Coronary artery (tissue), 2 donors: ENCODE measurements at regions not wholly inside any gene's neighbourhood (a gene's known extent, or its start where the extent isn't known, plus 50 kb on each side); places are given as distances from the start of the nearest gene placed in this dataset.

Experiments used
- DNase-seq: peaks from one replicate; pipeline ENCODE4 v3.0.0-alpha.2; 2017; ENCODE audit warnings: low spot score
- H3K27ac ChIP-seq, 2 donors: fragments of 200-600 bp; sonication (generic); one replicate each; pipeline ENCODE4 v1.5.1; 2016 to 2019
- H3K4me3 ChIP-seq: fragments of 200-600 bp; sonication (generic); 2 replicates; pipeline ENCODE4 v1.5.1; 2016; ENCODE audit warnings: mild to moderate bottlenecking, moderate library complexity
- CTCF ChIP-seq: fragments of 200-600 bp; sonication (generic); IDR thresholded peaks from one replicate; pipeline ENCODE4 v1.5.1; 2019; ENCODE audit warnings: antibody characterized with exemption

GRCh38 chr9:20227166-20227874, 395.0 kb downstream of the MLLT3 start:
- no peak for TF ChIP-seq CTCF
- no peak for DNase-seq
- no peak overlapping the region for H3K4me3 ChIP-seq
- H3K27ac ChIP-seq = no peak overlapping the region

GRCh38 chr9:20226345-20226744, 396.0 kb downstream of the MLLT3 start:
- H3K27ac ChIP-seq = no peak overlapping the region
- no peak overlapping the region for H3K4me3 ChIP-seq
- DNase-seq = no peak
- TF ChIP-seq CTCF = no peak

- no peak overlapping the region for H3K27ac ChIP-seq
- DNase-seq = no peak
- H3K4me3 ChIP-seq = no peak overlapping the region
- no peak for TF ChIP-seq CTCF
Measured at GRCh38 chr9:20225826-20226225, 396.5 kb downstream of the MLLT3 start.

- TF ChIP-seq CTCF = no peak
- Histone ChIP-seq H3K4me3 (no peak overlapping the region), H3K27ac (no peak overlapping the region)
- DNase-seq = no peak
Measured at GRCh38 chr9:20224756-20225155, 397.5 kb downstream of the MLLT3 start.

GRCh38 chr9:20220286-20220685, 402.0 kb downstream of the MLLT3 start:
- no peak for DNase-seq
- H3K4me3 ChIP-seq = no peak overlapping the region
- TF ChIP-seq CTCF = no peak
- H3K27ac ChIP-seq = no peak overlapping the region

GRCh38 chr9:20219437-20219836, 402.9 kb downstream of the MLLT3 start:
- no peak for TF ChIP-seq CTCF
- H3K27ac ChIP-seq = no peak overlapping the region
- no peak overlapping the region for H3K4me3 ChIP-seq
- DNase-seq = no peak

- Histone ChIP-seq H3K27ac (no peak overlapping the region), H3K4me3 (no peak overlapping the region)
- TF ChIP-seq CTCF = no peak
- no peak for DNase-seq
Measured at GRCh38 chr9:20217596-20217995, 404.7 kb downstream of the MLLT3 start.
